ENCODE measurements at regions not wholly inside any gene's neighbourhood (a gene's known extent, or its start where the extent isn't known, plus 50 kb on each side); places are given as distances from the start of the nearest gene placed in this dataset.

GRCh38 chr7:24463474-24463873 lies 109.8 kb upstream of the PALS2 start:
- TF ChIP-seq EZH2 (IDR thresholded peaks at IDR 0.05; ENCODE audit: borderline replicate concordance, low read depth, low read length, severe bottlenecking) (no peak), CTCF (IDR thresholded peaks at IDR 0.05; ENCODE audit: borderline replicate concordance, extremely low read depth, low read length, poor library complexity, severe bottlenecking) (no peak)

Data from DND-41 (cell line).